HEK293 (cell line): ENCODE measurements at regions not wholly inside any gene's neighbourhood (a gene's known extent, or its start where the extent isn't known, plus 50 kb on each side); places are given as distances from the start of the nearest gene placed in this dataset.
"Not testable (repeated sequence)": the region's sequence is repeated elsewhere in the genome, so short reads cannot be mapped to it uniquely, and the experiment has no call there.

Experiments
- CTCF ChIA-PET: fragments of 350-600 bp; formaldehyde crosslinking; extraction: SDS; loops from one replicate; lab custom pipeline; 2021; ENCODE audit warnings: antibody characterized with exemption; lab: Yijun Ruan, JAX
- POLR2A ChIA-PET: fragments of 300-600 bp; formaldehyde crosslinking; extraction: SDS; loops from one replicate; lab custom pipeline; 2020; ENCODE audit warnings: antibody characterized with exemption, inconsistent platforms; lab: Yijun Ruan, JAX
- H3K27ac ChIP-seq: fragments of 200-500 bp; sonication (Bioruptor generic); 2 replicates; pipeline ENCODE4 v1.5.1; 2014; ENCODE audit warnings: low read depth, low read length, control low read depth, inconsistent platforms; ENCODE audit errors: extremely low read depth
- H3K36me3 ChIP-seq, 2 experiments: fragments of 200-500 bp in 1 of 2; sonication (Bioruptor generic) in 1 of 2; 1 replicate in 1 of 2; 2 replicates in 1 of 2; pipeline ENCODE4 v1.5.1; 2014 to 2017; ENCODE audit warnings: inconsistent platforms in 2 of 2, low read length in 2 of 2; ENCODE audit not compliant: control insufficient read depth in 2 of 2, insufficient read depth in 1 of 2
- H3K4me1 ChIP-seq: fragments of 200-500 bp; sonication (Bioruptor generic); 2 replicates; pipeline ENCODE4 v1.5.1; 2014; ENCODE audit warnings: mild to moderate bottlenecking, low read length, inconsistent platforms; ENCODE audit not compliant: control insufficient read depth, insufficient read depth
- H3K4me3 ChIP-seq: 2 replicates; pipeline ENCODE4 v1.5.1; 2011; ENCODE audit warnings: low read depth, mild to moderate bottlenecking, control low read depth, low read length, moderate library complexity
- H3K9me3 ChIP-seq: fragments of 200-500 bp; sonication (Bioruptor generic); 2 replicates; pipeline ENCODE4 v1.5.1; 2014; ENCODE audit warnings: low read depth, low read length, inconsistent platforms; ENCODE audit not compliant: control insufficient read depth, insufficient read depth
- KLF16 ChIP-seq: fragments of 450-650 bp; formaldehyde crosslinking; IDR thresholded peaks from 2 replicates; pipeline ENCODE4 v1.5.1; 2017; ENCODE audit warnings: missing biosample characterization, missing genetic modification characterization
- SALL2 ChIP-seq: fragments of 450-650 bp; formaldehyde crosslinking; IDR thresholded peaks from 2 replicates; pipeline ENCODE4 v1.5.0; 2017; ENCODE audit warnings: missing biosample characterization, mild to moderate bottlenecking, missing genetic modification characterization, borderline replicate concordance
- SCRT2 ChIP-seq: fragments of 450-650 bp; formaldehyde crosslinking; IDR thresholded peaks from 2 replicates; pipeline ENCODE4 v1.5.1; 2016; ENCODE audit warnings: missing biosample characterization, missing genetic modification characterization
- ZBTB17 ChIP-seq: fragments of 450-650 bp; formaldehyde crosslinking; IDR thresholded peaks from 2 replicates; pipeline ENCODE4 v1.5.1; 2016; ENCODE audit warnings: missing biosample characterization, missing genetic modification characterization
- ZBTB6 ChIP-seq: fragments of 450-650 bp; formaldehyde crosslinking; IDR thresholded peaks from 2 replicates; pipeline ENCODE4 v1.5.1; 2017; ENCODE audit warnings: missing biosample characterization, missing genetic modification characterization
- ZNF157 ChIP-seq: fragments of 450-650 bp; formaldehyde crosslinking; IDR thresholded peaks from 2 replicates; pipeline ENCODE4 v1.5.1; 2016; ENCODE audit warnings: missing biosample characterization, missing genetic modification characterization
- ZNF16 ChIP-seq: fragments of 450-650 bp; formaldehyde crosslinking; IDR thresholded peaks from 2 replicates; pipeline ENCODE4 v1.5.1; 2016; ENCODE audit warnings: low read depth, missing biosample characterization, missing genetic modification characterization
- ZNF335 ChIP-seq: fragments of 450-650 bp; formaldehyde crosslinking; conservative IDR thresholded peaks from 2 replicates; pipeline ENCODE4 v1.5.1; 2016; ENCODE audit warnings: missing biosample characterization, missing genetic modification characterization
- ZNF473 ChIP-seq: fragments of 450-650 bp; formaldehyde crosslinking; IDR thresholded peaks from 2 replicates; pipeline ENCODE4 v1.5.1; 2017; ENCODE audit warnings: missing biosample characterization, missing genetic modification characterization
- ZNF518A ChIP-seq: fragments of 450-650 bp; formaldehyde crosslinking; conservative IDR thresholded peaks from 2 replicates; pipeline ENCODE4 v1.5.1; 2016; ENCODE audit warnings: low read depth, missing biosample characterization, missing genetic modification characterization
- ZNF560 ChIP-seq: fragments of 450-650 bp; formaldehyde crosslinking; IDR thresholded peaks from 2 replicates; pipeline ENCODE4 v1.5.1; 2017; ENCODE audit warnings: missing biosample characterization, missing genetic modification characterization, borderline replicate concordance
- ZNF580 ChIP-seq: fragments of 450-650 bp; formaldehyde crosslinking; IDR thresholded peaks from 2 replicates; pipeline ENCODE4 v1.5.1; 2016; ENCODE audit warnings: missing biosample characterization, missing genetic modification characterization
- ZNF624 ChIP-seq: fragments of 450-650 bp; formaldehyde crosslinking; IDR thresholded peaks from 2 replicates; pipeline ENCODE4 v1.5.1; 2017; ENCODE audit warnings: missing biosample characterization, missing genetic modification characterization
- ZNF629 ChIP-seq: fragments of 450-650 bp; formaldehyde crosslinking; IDR thresholded peaks from 2 replicates; pipeline ENCODE4 v1.5.1; 2017; ENCODE audit warnings: missing biosample characterization, missing genetic modification characterization
- ZNF677 ChIP-seq: fragments of 450-650 bp; IDR thresholded peaks from 2 replicates; pipeline ENCODE4 v1.5.0; 2018; ENCODE audit warnings: missing biosample characterization, mild to moderate bottlenecking, missing genetic modification characterization, moderate library complexity
- ZSCAN18 ChIP-seq: fragments of 450-650 bp; formaldehyde crosslinking; IDR thresholded peaks from 2 replicates; pipeline ENCODE4 v1.5.1; 2016; ENCODE audit warnings: missing biosample characterization, missing genetic modification characterization
- ZSCAN23 ChIP-seq: fragments of 450-650 bp; formaldehyde crosslinking; IDR thresholded peaks from 2 replicates; pipeline ENCODE4 v1.5.1; 2016; ENCODE audit warnings: missing biosample characterization, missing genetic modification characterization
- ZSCAN5A ChIP-seq: fragments of 450-650 bp; formaldehyde crosslinking; IDR thresholded peaks from 2 replicates; pipeline ENCODE4 v1.5.1; 2016; ENCODE audit warnings: missing biosample characterization, missing genetic modification characterization

- Histone ChIP-seq H3K9me3 (no peaks in the 10 kb centered on the region), H3K4me1 (no peaks in the 10 kb centered on the region), H3K27ac (no peak overlapping the region), H3K36me3 (no peaks in the 10 kb centered on the region)
- CTCF ChIA-PET: no interaction called here
- POLR2A ChIA-PET: no interaction called here
- TF ChIP-seq ZSCAN23 (tag by site-specific recombination): no peak
- no peak for TF ChIP-seq ZNF335 (tag by site-specific recombination)
- TF ChIP-seq ZNF677: no peak
- TF ChIP-seq ZNF629: no peak
- no peak for TF ChIP-seq ZBTB17 (tag by site-specific recombination)
- no peak for TF ChIP-seq ZNF16 (tag by site-specific recombination)
- no peak for TF ChIP-seq ZNF580
- TF ChIP-seq ZNF157 (tag by site-specific recombination): no peak
- TF ChIP-seq ZSCAN18 (tag by site-specific recombination): no peak
- no peak for TF ChIP-seq SALL2 (tag by site-specific recombination)
- no peak for TF ChIP-seq ZBTB6
- TF ChIP-seq ZNF473 (tag by site-specific recombination): no peak
- TF ChIP-seq, all 188 proteins: peak for 0
- no peak overlapping the region for H3K4me3 ChIP-seq
Observed at GRCh38 chr10:125407000-125407502, 246.7 kb upstream of the CTBP2 start.

- H3K9me3 ChIP-seq, H3K36me3 ChIP-seq, H3K4me1 ChIP-seq, H3K4me3 ChIP-seq, POLR2A ChIA-PET, H3K27ac ChIP-seq: not testable (repeated sequence)
- CTCF ChIA-PET: interaction anchor here (0.7 kb wide), 1 partner anchor 22 kb away, joined by 7 read pairs; no protein-coding TSS in a partner anchor
Observed at GRCh38 chr10:125404902-125405301, 244.5 kb upstream of the CTBP2 start.

- ChIA-PET POLR2A (no interaction called here), CTCF (interaction anchor here (0.6 kb wide), 1 partner anchor 871 kb away, joined by 3 read pairs; no protein-coding TSS in a partner anchor)
- H3K36me3 ChIP-seq: no peaks in the 10 kb centered on the region
- no peak overlapping the region for H3K27ac ChIP-seq
- H3K4me1 ChIP-seq: no peaks in the 10 kb centered on the region
- TF ChIP-seq SCRT2 (no peak), ZSCAN5A (no peak), ZNF560 (tag by site-specific recombination) (no peak), ZNF518A (tag by site-specific recombination) (no peak), KLF16 (tag by site-specific recombination) (no peak), ZNF624 (tag by site-specific recombination) (no peak)
- no peaks in the 10 kb centered on the region for H3K9me3 ChIP-seq
- no peak overlapping the region for H3K4me3 ChIP-seq
Observed at GRCh38 chr10:125401462-125401861, 241.1 kb upstream of the CTBP2 start.
